ENCODE measurements at regions not wholly inside any gene's neighbourhood (a gene's known extent, or its start where the extent isn't known, plus 50 kb on each side); places are given as distances from the start of the nearest gene placed in this dataset.

- no peak overlapping the region for H3K9ac ChIP-seq (ENCODE audit: low read depth, low read length)
- no peaks in the 10 kb centered on the region for H3K27me3 ChIP-seq (ENCODE audit: insufficient read depth, low read length)
- no peak overlapping the region for H3K4me3 ChIP-seq (ENCODE audit: low read length)
- peaks cover 4% of the 10 kb centered on the region; the same call in 1 of the 2 replicates for H3K4me1 ChIP-seq (ENCODE audit: insufficient read depth, low read length)
- H3K27ac ChIP-seq (ENCODE audit: low read length): no peak overlapping the region
- peaks cover 4% of the 10 kb centered on the region; the same call in 1 of the 2 replicates for H3K9me3 ChIP-seq (ENCODE audit: insufficient read depth, low read depth, low read length)
- no peaks in the 10 kb centered on the region for H3K36me3 ChIP-seq (ENCODE audit: insufficient read depth, low read depth, low read length)
Observed at GRCh38 chr15:25501828-25502446, 63.1 kb upstream of the UBE3A start.

- H3K4me3 ChIP-seq (ENCODE audit: low read length): no peak overlapping the region
- no peak overlapping the region for H3K9ac ChIP-seq (ENCODE audit: low read depth, low read length)
Observed at GRCh38 chr15:25498835-25499234, 60.0 kb upstream of the UBE3A start.

DNA sequence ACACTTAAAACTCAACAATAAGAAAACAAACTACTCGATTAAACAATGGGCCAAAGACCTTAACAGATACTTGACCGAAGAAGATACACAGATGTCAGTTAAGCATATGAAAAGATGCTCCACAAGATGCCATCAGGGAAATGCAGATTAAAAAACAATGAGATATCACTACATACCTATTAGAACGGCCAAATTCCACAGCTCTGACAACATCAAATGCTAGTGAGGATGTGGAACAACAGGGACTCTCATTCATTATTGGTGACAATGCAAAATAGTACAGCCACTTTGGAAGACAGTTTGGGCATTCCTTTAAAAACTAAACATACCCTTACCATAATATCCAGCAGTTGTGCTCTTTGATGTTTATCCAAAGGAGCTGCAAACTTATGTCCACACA is 59.1 kb upstream of the UBE3A start:
- Histone ChIP-seq H3K36me3 (ENCODE audit: insufficient read depth, low read depth, low read length) (no peaks in the 10 kb centered on the region), H3K4me1 (ENCODE audit: insufficient read depth, low read length) (peaks cover 4% of the 10 kb centered on the region; the same call in 1 of the 2 replicates), H3K9ac (ENCODE audit: low read depth, low read length) (no peak overlapping the region), H3K27me3 (ENCODE audit: insufficient read depth, low read length) (no peaks in the 10 kb centered on the region), H3K9me3 (ENCODE audit: insufficient read depth, low read depth, low read length) (no peaks in the 10 kb centered on the region), H3K4me3 (ENCODE audit: low read length) (no peak overlapping the region), H3K27ac (ENCODE audit: low read length) (no peak overlapping the region)

More at GRCh38 chr15:25498835-25499234, 60.0 kb upstream of the UBE3A start:
- Histone ChIP-seq H3K27ac (ENCODE audit: low read length) (no peak overlapping the region), H3K4me1 (ENCODE audit: insufficient read depth, low read length) (peaks cover 4% of the 10 kb centered on the region; the same call in 1 of the 2 replicates), H3K36me3 (ENCODE audit: insufficient read depth, low read depth, low read length) (no peaks in the 10 kb centered on the region), H3K9me3 (ENCODE audit: insufficient read depth, low read depth, low read length) (peaks cover 4% of the 10 kb centered on the region; the same call in 1 of the 2 replicates), H3K27me3 (ENCODE audit: insufficient read depth, low read length) (no peaks in the 10 kb centered on the region)

DNA sequence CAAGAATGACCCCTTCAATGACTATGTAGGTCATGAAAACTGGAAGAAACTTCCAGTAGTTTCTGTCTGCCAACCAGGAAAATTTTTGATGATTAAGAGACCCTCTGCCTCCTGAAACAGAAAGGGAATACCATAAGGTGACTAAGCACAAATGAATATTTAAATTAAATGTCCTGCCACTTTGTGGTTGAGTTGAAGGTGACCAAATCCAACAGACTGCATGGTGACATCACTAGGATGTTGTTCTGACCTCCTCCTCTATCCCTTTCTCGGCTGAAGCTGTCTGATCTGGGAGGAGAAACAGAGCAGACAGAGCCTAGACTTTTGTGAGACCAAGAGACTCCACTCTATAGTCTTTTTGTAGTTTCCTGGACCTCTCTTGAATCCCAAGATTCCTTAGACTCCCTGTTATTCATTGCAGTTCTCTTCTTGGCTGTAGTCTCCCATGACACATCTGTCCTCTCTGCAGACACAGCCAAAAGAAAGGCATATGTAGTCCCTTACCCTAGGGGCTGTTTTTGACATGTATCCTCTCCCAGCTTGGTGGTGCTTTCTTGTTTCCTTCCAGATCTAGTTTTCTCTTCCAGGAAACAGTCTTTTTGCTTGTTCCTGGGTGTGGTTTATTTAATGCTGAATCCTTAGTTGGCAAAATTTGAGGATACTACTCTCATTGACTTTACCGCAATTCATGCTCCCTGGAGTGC is 55.2 kb upstream of the UBE3A start:
- H3K9ac ChIP-seq (ENCODE audit: low read depth, low read length): no peak overlapping the region
- H3K4me3 ChIP-seq (ENCODE audit: low read length): no peak overlapping the region
- H3K27ac ChIP-seq (ENCODE audit: low read length): no peak overlapping the region
- peaks cover 4% of the 10 kb centered on the region; the same call in 1 of the 2 replicates for H3K4me1 ChIP-seq (ENCODE audit: insufficient read depth, low read length)
- no peaks in the 10 kb centered on the region for H3K27me3 ChIP-seq (ENCODE audit: insufficient read depth, low read length)
- H3K36me3 ChIP-seq (ENCODE audit: insufficient read depth, low read depth, low read length): no peaks in the 10 kb centered on the region
- H3K9me3 ChIP-seq (ENCODE audit: insufficient read depth, low read depth, low read length): no peaks in the 10 kb centered on the region; the same call in 1 of the 2 replicates

DNA sequence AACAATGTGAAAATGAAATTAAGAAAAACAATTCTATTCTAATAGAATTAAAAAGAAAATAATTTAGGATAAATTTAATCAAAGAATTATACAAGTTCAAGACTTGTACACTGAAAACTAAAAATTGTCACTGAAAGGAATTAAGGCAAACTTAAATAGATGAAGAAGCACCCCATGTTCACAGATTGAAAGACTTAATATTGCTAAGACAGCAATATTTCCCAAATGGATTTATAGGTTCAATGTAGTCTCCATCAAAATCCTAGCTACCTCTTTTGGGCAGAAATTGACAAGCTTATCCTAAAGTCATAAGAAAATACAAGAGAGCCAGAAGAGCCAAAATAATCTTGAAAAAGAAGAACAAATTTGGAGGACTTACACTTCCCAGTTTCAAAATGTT is 53.5 kb upstream of the UBE3A start:
- no peak overlapping the region for H3K27ac ChIP-seq (ENCODE audit: low read length)
- no peak overlapping the region for H3K9ac ChIP-seq (ENCODE audit: low read depth, low read length)
- no peaks in the 10 kb centered on the region for H3K36me3 ChIP-seq (ENCODE audit: insufficient read depth, low read depth, low read length)
- H3K4me1 ChIP-seq (ENCODE audit: insufficient read depth, low read length): no peaks in the 10 kb centered on the region; the same call in 1 of the 2 replicates
- no peaks in the 10 kb centered on the region for H3K27me3 ChIP-seq (ENCODE audit: insufficient read depth, low read length)
- H3K4me3 ChIP-seq (ENCODE audit: low read length): no peak overlapping the region
- no peaks in the 10 kb centered on the region; the same call in 1 of the 2 replicates for H3K9me3 ChIP-seq (ENCODE audit: insufficient read depth, low read depth, low read length)
